ENCODE measurements at regions not wholly inside any gene's neighbourhood (a gene's known extent, or its start where the extent isn't known, plus 50 kb on each side); places are given as distances from the start of the nearest gene placed in this dataset.

DNA sequence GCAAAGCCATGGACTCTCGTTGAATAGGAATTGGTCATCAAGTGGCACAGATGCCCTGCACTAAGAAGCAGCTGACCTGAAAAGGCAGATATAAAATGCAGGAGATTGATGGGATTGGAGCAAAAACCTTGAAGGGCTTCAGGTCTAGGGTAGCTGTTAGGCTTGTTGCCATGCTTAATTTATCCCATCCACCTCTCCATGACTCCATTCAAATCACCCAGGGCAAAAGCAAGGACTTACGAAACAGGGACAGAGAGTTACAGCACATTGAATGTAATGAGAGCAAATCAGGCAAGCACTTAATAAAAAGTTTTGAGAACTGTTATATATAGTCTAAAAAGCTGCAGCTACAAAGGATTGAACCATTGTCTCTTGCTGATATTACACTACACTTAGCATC is 298.2 kb upstream of the ESRRG start:
- TF ChIP-seq, protein P1, sequence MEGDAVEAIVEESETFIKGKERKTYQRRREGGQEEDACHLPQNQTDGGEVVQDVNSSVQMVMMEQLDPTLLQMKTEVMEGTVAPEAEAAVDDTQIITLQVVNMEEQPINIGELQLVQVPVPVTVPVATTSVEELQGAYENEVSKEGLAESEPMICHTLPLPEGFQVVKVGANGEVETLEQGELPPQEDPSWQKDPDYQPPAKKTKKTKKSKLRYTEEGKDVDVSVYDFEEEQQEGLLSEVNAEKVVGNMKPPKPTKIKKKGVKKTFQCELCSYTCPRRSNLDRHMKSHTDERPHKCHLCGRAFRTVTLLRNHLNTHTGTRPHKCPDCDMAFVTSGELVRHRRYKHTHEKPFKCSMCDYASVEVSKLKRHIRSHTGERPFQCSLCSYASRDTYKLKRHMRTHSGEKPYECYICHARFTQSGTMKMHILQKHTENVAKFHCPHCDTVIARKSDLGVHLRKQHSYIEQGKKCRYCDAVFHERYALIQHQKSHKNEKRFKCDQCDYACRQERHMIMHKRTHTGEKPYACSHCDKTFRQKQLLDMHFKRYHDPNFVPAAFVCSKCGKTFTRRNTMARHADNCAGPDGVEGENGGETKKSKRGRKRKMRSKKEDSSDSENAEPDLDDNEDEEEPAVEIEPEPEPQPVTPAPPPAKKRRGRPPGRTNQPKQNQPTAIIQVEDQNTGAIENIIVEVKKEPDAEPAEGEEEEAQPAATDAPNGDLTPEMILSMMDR (IDR thresholded peaks at IDR 0.05 in 4 of 5, conservative IDR thresholded peaks at IDR 0.05 in 1 of 5): no peak
- no peak for TF ChIP-seq POLR2A (IDR thresholded peaks at IDR 0.05)
